HEK293T (cell line): ENCODE measurements at regions not wholly inside any gene's neighbourhood (a gene's known extent, or its start where the extent isn't known, plus 50 kb on each side); places are given as distances from the start of the nearest gene placed in this dataset.

Experiments used
- BHLHE40 ChIP-seq: fragments of 450-650 bp; IDR thresholded peaks from 2 replicates; pipeline ENCODE4 v1.6.1; 2016; ENCODE audit warnings: mild to moderate bottlenecking, moderate library complexity, borderline replicate concordance
- CTBP1 ChIP-seq: fragments of 450-650 bp; IDR thresholded peaks from 2 replicates; pipeline ENCODE4 v1.6.1; 2016; ENCODE audit warnings: borderline replicate concordance
- ELF4 ChIP-seq: fragments of 450-650 bp; IDR thresholded peaks from 2 replicates; pipeline ENCODE4 v1.6.1; 2017; ENCODE audit warnings: antibody characterized with exemption
- FOXA1 ChIP-seq: fragments of 450-650 bp; IDR thresholded peaks from 2 replicates; pipeline ENCODE4 v1.6.1; 2016; ENCODE audit warnings: mild to moderate bottlenecking
- FOXK2 ChIP-seq: fragments of 450-650 bp; IDR thresholded peaks from 2 replicates; pipeline ENCODE4 v1.6.1; 2016; ENCODE audit warnings: mild to moderate bottlenecking
- FOXM1 ChIP-seq: fragments of 450-650 bp; IDR thresholded peaks from 2 replicates; pipeline ENCODE4 v1.6.1; 2017; ENCODE audit warnings: mild to moderate bottlenecking, borderline replicate concordance
- L3MBTL2 ChIP-seq: fragments of 450-650 bp; conservative IDR thresholded peaks from 2 replicates; pipeline ENCODE4 v1.6.1; 2016; ENCODE audit warnings: mild to moderate bottlenecking
- LEF1 ChIP-seq: fragments of 450-650 bp; IDR thresholded peaks from 2 replicates; pipeline ENCODE4 v1.6.1; 2017; ENCODE audit warnings: mild to moderate bottlenecking, borderline replicate concordance
- NFRKB ChIP-seq: fragments of 450-650 bp; IDR thresholded peaks from 2 replicates; pipeline ENCODE4 v1.6.1; 2016; ENCODE audit warnings: mild to moderate bottlenecking, moderate library complexity
- SP1 ChIP-seq: fragments of 450-650 bp; IDR thresholded peaks from 2 replicates; pipeline ENCODE4 v1.6.1; 2017
- SUZ12 ChIP-seq: fragments of 450-650 bp; IDR thresholded peaks from 2 replicates; pipeline ENCODE4 v1.6.1; 2016; ENCODE audit warnings: mild to moderate bottlenecking
- TARDBP ChIP-seq: fragments of 450-650 bp; IDR thresholded peaks from 2 replicates; pipeline ENCODE4 v1.6.1; 2016

DNA sequence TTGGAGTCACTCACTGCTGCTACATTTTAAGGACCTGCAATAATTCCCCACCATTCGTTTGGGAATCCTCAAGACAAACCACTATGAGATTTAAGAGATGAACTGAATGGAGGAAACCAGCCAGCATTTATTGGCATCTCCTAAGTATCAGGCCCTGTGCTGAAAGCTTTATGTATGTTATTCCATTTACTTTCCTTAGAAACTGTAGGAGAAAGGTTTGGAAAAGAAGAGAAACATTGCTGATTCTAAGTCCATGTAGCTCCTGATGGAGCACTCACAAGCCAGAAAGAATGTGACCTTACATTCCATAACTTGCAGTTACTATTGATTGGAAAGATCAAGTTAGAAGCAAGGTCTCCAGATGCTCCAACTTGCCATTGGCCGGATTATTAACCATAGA is 267.4 kb downstream of the GAS1 start:
- TF ChIP-seq CTBP1 (no peak), BHLHE40 (no peak), SUZ12 (no peak), SP1 (no peak), L3MBTL2 (no peak), FOXK2 (no peak), NFRKB (no peak), LEF1 (no peak), FOXM1 (no peak), TARDBP (no peak), ELF4 (no peak), FOXA1 (no peak)
